Dermis microvascular lymphatic vessel endothelial cell (primary cell): ENCODE measurements at regions not wholly inside any gene's neighbourhood (a gene's known extent, or its start where the extent isn't known, plus 50 kb on each side); places are given as distances from the start of the nearest gene placed in this dataset.
A peak's percentile ranks its signal among the peaks of the same experiment; 100 is the strongest.

Experiments
- DNase-seq, 2 donors: peaks; one replicate each; pipeline versions ENCODE4 v3.0.0 to v3.0.0-alpha.2; 2010; ENCODE audit warnings: low read depth in 2 of 2

GRCh38 chr12:27907766-27908165 lies 64.8 kb downstream of the PTHLH start:
- DNase-seq: no peak

DNA sequence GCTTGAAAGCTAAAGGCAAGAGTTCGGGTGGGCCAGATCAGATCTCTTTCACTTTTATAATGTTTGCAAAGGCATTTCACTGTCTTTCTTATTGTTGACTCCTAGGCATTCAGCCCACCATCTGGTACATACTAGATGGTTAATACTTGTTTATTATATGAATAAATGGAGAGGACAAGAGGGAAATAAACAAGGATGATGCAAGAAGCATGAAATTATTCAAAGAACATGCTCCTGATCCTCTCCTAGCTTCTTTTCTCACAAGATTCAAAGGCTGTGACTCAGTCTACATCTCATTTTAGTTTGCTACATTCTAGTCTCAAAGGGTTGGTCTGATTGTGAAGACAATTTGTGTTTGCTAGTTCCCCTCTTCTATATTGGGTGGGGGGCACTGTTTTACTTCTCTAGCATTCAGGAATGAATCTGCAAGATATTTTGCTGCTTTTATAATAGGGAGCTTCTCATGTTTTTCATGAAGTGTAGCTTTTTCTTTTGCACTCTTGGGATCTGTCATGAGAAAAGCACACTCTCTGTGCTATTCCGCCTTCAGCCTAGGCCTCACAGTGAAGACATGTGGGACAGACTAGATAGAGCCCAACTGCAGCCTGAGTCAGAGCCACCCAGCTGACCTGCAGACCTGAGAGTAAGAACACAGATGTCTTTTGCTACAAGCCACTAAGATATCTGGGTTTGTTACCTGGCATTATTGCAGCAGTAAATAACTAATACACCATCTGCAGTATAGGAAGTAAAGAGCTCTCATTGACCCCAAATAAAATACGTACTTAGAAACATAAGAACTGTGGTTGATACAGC lies 65.7 kb downstream of the PTHLH start:
- DNase-seq: no peak

DNA sequence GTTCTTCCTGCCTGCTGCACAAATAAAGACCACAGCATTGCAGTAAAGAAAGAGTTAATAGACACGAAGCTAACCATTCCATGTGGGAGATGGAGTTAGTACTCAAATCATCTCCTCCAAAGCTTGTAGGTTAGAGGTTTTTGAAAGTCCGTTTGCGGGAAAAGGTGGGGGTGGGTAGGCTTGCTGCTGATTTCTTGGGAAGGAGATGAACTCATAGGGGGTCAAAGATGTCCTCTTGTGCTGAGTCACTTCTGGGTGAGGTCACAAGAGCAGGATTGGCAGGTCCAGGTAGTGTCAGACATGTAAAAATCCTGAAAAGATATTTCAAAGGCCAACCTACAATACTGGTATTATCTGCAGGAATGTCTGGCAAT lies 66.4 kb downstream of the PTHLH start:
- no peak for DNase-seq

GRCh38 chr12:27905285-27906126 lies 67.0 kb downstream of the PTHLH start:
- DNase-seq: no peak

- DNase-seq: no peak
These were observed 69.9 kb downstream of the PTHLH start for GRCh38 chr12:27902651-27903050.

GRCh38 chr12:27901959-27902358 lies 70.6 kb downstream of the PTHLH start:
- DNase-seq: no peak

- DNase-seq: no peak
These were observed 71.3 kb downstream of the PTHLH start for GRCh38 chr12:27900920-27901879.

DNA sequence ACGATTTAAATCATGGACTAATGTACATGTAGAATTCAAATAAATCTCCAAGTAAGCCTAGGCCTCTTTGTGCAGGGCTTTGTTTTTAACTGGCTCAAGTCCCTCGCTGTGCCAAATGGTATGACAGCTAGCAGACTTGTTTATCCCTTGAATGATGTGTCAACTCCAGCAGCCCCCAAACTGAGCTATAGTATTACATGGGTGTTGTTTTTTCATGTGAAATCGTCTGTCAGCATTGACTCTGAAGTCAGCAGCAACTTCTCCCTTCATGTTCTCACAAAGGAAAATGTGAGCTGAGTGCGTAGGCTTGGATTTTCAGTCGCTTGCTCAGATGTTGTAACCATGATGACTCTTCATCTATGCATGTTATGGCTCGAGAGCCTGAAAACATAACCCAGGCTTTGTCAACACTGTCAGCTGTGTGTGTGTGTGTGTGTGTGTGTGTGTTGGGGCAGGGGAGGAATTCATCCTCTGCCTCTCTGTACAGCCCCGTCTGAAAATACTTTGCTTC lies 73.3 kb downstream of the PTHLH start:
- no peak for DNase-seq

DNA sequence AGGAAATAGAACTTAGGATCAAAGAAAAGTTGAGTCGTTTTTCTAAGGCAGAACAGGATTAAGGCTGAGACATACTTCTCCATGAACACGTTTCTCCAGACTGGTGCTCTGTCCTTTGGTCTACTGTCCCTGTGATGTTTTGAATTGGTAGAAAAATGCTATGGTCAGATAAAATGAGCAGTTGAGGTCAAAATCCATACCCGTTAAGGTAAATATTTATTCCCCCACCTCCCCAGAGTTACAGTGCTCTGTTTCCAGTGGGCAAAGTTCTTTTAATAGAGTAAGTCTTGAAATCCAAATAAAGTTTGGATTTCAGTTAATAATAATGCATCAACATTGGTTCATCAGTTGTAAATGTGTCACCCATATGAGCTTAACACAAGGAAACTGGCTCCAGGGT lies 74.5 kb downstream of the PTHLH start:
- DNase-seq: no peak

GRCh38 chr12:27896419-27896990 lies 76.0 kb downstream of the PTHLH start:
- DNase-seq: no peak

DNA sequence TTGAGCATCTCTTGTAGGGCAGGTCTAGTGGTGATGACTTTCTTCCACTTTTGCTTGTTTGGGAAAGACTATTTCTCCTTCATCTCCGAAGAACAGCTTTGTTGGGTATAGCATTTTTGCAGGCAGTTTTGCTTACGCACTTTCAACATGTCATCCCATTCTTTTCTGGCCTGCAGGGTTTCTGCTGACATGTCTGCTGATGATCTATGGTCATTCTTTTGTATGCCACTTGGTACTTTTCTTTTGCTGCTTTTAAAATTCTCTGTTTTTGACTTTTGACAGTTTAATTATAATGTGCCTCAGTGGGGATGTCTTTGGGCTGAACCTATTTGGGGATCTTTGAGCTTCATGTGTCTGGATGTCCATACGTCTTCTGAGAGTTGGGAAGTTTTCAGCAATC lies 78.2 kb downstream of the PTHLH start:
- DNase-seq: no peak

DNA sequence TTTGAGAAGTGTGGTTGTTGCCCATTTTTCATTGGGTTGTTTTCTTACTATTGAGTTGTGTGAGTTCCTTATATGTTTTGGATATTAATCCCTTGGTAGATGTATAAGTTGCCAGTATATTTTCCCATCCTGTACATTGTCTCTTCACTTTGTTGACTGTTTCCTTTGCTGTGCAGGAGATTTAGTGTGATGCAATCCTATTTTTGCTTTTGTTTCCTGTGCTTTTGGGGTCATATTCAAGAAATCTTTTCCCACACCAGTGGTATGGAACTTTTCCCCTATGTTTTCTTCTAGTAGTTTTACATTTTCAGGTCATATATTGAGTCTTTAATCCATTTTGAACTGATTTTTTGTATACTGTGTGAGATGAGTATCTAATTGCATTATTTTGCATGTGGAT lies 92.8 kb downstream of the PTHLH start:
- no peak for DNase-seq

GRCh38 chr12:27875677-27876076 lies 95.6 kb upstream of the MANSC4 start:
- no peak for DNase-seq

DNA sequence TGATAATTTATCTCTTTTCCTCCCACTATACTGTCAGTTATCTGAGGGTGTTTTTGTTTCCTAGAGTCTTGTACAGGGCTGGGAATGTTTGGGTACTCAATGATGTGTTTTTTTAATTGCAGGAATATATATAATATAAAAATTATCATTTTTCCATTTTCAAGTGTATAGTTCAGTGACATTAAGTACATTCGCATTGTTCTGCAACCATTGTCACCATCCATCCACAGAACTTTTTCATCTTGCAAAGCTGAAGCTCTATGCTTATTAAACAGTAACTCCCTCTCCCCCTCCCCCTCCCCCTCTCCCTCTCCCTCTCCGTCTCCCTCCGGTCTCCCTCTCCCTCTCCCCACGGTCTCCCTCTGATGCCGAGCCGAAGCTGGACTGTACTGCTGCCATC lies 93.0 kb upstream of the MANSC4 start:
- DNase-seq: no peak

DNA sequence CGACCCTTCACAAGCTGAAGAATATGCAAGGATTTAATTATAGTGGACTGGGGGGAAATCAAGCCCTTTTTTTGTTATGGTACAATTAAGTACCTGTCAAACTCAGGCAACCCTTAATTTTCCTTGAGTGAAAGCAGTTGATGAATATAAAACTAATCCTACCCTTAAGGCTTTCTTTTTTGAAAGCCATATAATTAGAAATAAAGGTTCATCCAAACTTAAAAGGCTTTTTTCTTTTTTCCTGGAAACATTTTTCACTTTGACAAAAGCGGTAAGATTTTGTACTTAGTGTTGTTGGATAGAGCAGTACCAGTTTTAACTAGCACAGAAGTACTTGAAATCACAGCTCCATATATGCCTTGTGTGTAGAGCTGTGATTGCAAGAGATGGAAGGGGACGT lies 91.9 kb upstream of the MANSC4 start:
- no peak for DNase-seq

GRCh38 chr12:27870939-27871338 lies 90.9 kb upstream of the MANSC4 start:
- no peak for DNase-seq

DNA sequence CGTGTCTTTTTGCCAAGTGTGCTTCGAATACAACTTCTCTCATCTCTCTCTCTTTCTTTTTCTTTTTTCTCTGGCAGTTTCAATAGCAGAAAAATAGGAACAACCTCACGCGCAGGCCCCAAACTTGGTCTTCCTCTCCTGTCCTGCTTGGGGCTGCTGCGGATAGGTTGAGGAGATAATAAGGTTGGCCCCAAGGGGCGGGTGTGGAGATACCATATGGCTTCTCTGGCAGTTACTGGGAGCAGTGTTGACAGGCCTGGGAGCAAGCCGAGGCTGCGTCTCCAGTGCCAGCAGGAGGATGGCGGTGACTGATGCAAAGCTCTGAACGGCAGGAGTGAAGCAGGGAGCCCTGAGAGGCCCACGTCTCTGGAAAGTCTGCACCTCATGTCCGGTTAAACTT lies 89.5 kb upstream of the MANSC4 start:
- no peak for DNase-seq

DNA sequence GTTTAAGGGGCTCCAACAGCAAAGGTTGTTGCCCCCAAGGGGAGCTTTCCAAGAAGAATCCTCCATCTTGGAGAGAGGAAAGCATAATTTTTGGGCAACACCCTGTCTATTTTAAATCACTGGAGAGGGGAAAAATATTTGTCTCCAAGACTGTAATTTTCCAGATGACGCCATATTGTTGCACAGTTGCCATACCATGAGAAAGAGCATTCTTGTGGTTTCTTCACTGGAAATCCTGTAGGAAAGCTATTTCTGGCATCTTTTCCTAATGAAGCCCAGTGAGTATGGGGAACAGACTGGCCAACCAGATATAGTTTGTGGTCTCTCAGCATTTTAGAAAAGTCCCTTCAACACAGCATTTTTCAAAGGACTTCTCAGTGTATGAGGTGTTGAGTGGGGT lies 88.1 kb upstream of the MANSC4 start:
- no peak for DNase-seq

DNA sequence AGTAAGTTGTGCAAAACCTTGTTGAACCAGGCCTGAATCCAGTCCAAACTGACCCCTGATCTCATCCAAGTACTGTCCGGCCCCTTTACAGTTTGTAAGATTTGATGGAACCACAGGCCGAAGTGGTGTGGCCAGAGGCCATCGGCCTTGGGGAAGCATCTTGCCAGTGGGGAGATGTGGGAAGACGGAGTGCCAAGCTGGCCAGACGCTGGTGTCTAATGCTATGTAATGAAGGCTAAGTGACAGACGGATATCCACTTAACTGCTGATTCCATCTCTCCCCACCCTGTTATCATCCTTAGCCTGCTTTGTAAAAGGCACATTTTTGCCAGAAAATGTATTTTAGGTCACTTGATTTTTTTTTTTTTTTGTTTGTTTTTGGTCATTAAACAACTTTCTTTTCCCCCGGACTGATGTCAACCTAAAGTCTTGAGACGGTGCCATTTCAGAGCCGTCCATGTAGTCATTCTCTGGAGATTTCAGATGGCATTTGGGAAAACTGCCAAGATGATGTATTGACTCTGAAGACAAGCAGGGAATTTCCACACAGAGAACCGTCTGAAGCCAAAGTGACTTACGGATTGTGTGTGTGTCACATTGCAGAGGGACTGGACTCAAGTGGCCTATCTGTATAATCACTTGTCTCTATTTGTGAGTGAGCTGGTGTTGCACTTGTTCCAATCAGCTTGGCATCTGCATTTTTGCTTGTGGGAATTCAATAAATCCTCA lies 86.5 kb upstream of the MANSC4 start:
- peak in 1 of 2 donors; percentile 8 for DNase-seq

DNA sequence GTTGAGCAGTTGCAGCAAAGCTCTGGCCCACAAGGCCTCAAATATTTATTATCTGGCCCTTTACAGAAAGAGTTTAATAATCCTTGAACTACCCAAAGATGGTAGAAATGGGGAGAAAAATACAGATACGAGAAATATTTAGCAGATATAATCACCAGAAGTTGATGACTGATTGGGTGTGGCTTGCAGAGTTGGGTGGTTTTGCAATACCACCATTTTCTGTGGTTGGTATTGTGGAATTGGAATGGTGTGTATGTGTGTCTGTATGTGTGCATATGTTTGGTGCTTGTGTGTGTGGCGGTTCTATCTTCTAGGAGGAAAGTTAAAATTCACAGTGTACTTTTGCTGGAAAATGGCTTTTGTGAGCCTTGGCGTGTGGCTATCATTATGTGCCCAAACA lies 85.4 kb upstream of the MANSC4 start:
- DNase-seq: no peak

GRCh38 chr12:27864521-27864920 lies 84.5 kb upstream of the MANSC4 start:
- peak in 1 of 2 donors; percentile 13 for DNase-seq
